GM12878 (cell line): ENCODE measurements at regions not wholly inside any gene's neighbourhood (a gene's known extent, or its start where the extent isn't known, plus 50 kb on each side); places are given as distances from the start of the nearest gene placed in this dataset.

Experiments
- ATAC-seq: fragments of 200-7000 bp; cut with Tn5 transposase; 3 replicates; pipeline ENCODE4 v1.9.1; 2020; ENCODE audit warnings: mild to moderate bottlenecking, moderate library complexity
- BruUV-seq: library from RNA; stranded (reverse); fragments of 400-500 nt; replicated peaks from 2 replicates; lab custom pipeline; 2021; lab: Mats Ljungman, UMichigan
- CTCF ChIA-PET: fragments of 300-600 bp; sonication (Branson Sonifier 250); formaldehyde crosslinking; extraction: SDS; loops from one replicate; lab custom pipeline; 2021; ENCODE audit warnings: inconsistent platforms; lab: Yijun Ruan, JAX
- POLR2A ChIA-PET: fragments of 350-600 bp; formaldehyde crosslinking; extraction: SDS; loops from one replicate; lab custom pipeline; 2021; ENCODE audit warnings: inconsistent platforms; lab: Charles Lee
- RAD21 ChIA-PET: fragments of 300-600 bp; sonication (Branson Sonifier 250); formaldehyde crosslinking; loops from one replicate; lab custom pipeline; 2023; ENCODE audit warnings: antibody characterized with exemption; ENCODE audit not compliant: unreplicated experiment; lab: Charles Lee
- SMC1A ChIA-PET: fragments of 300-600 bp; sonication (Branson Sonifier 250); formaldehyde crosslinking; loops from one replicate; lab custom pipeline; 2023; ENCODE audit not compliant: unreplicated experiment, uncharacterized antibody; lab: Charles Lee
- DNase-seq: peaks from one replicate; pipeline ENCODE4 v3.0.0-alpha.2; 2011; ENCODE audit warnings: low read depth, low spot score
- FAIRE-seq: peaks from 3 replicates; lab custom pipeline; 2011; peaks lifted over from hg19 to GRCh38; lab: Jason Lieb, UNC
- H2AFZ ChIP-seq: 2 replicates; pipeline ENCODE4 v1.6.0; 2011; ENCODE audit warnings: low read depth, low read length, control low read depth; ENCODE audit not compliant: control insufficient read depth
- H3K27ac ChIP-seq: 2 replicates; pipeline ENCODE4 v1.5.1; 2011; ENCODE audit warnings: control low read depth; ENCODE audit not compliant: control insufficient read depth, insufficient read depth
- H3K27me3 ChIP-seq, 2 experiments: replicated peaks in 1 of 2; 2 replicates each; pipeline versions ENCODE4 v1.6.0 to v1.6.1; 2011; ENCODE audit warnings: low read length in 1 of 2; ENCODE audit not compliant: control insufficient read depth in 2 of 2, insufficient read depth in 2 of 2
- H3K36me3 ChIP-seq, 2 experiments: 2 replicates each; pipeline ENCODE4 v1.5.1; 2011; ENCODE audit warnings: low read length in 1 of 2; ENCODE audit not compliant: control insufficient read depth in 2 of 2, insufficient read depth in 2 of 2
- H3K4me1 ChIP-seq: 2 replicates; pipeline ENCODE4 v1.6.1; 2011; ENCODE audit warnings: mild to moderate bottlenecking, low read length, moderate library complexity, mixed read lengths; ENCODE audit not compliant: control insufficient read depth, insufficient read depth
- H3K4me2 ChIP-seq: 2 replicates; pipeline ENCODE4 v1.6.0; 2011; ENCODE audit warnings: control low read depth; ENCODE audit not compliant: control insufficient read depth, insufficient read depth
- H3K4me3 ChIP-seq: fragments of 200-600 bp; sonication (generic); 2 replicates; pipeline ENCODE4 v1.5.1; 2016
- H3K79me2 ChIP-seq: 2 replicates; pipeline ENCODE4 v1.6.0; 2011; ENCODE audit warnings: low read length; ENCODE audit not compliant: control insufficient read depth, insufficient read depth
- H3K9ac ChIP-seq: 2 replicates; pipeline ENCODE4 v1.8.0; 2011; ENCODE audit warnings: low read length, control low read depth, mixed read lengths; ENCODE audit not compliant: control insufficient read depth, insufficient read depth
- H3K9me3 ChIP-seq: replicated peaks from 3 replicates; pipeline ENCODE4 v1.5.1; 2011; ENCODE audit warnings: mild to moderate bottlenecking, low read length; ENCODE audit not compliant: control insufficient read depth, insufficient read depth
- H4K20me1 ChIP-seq: 2 replicates; pipeline ENCODE4 v1.6.0; 2011; ENCODE audit not compliant: control insufficient read depth, insufficient read depth
- BCLAF1 ChIP-seq: fragments of 450-650 bp; IDR thresholded peaks from 2 replicates; pipeline ENCODE4 v1.6.1; 2017; ENCODE audit warnings: antibody characterized with exemption, mild to moderate bottlenecking, moderate library complexity
- CEBPB ChIP-seq, 2 experiments: fragments of 150-350 bp in 1 of 2; IDR thresholded peaks; 2 replicates each; pipeline ENCODE4 v1.6.1; 2012 to 2014; ENCODE audit warnings: low read depth in 2 of 2, low read length in 2 of 2, borderline replicate concordance in 1 of 2, inconsistent platforms in 1 of 2
- CHD2 ChIP-seq: IDR thresholded peaks from 2 replicates; pipeline ENCODE4 v1.6.1; 2011; ENCODE audit warnings: low read depth, low read length, improper control_type of control experiment, borderline replicate concordance
- KDM1A ChIP-seq: fragments of 200-600 bp; sonication (generic); IDR thresholded peaks from 2 replicates; pipeline ENCODE4 v1.6.1; 2016; ENCODE audit warnings: borderline replicate concordance
- NFXL1 ChIP-seq: fragments of 450-650 bp; IDR thresholded peaks from 2 replicates; pipeline ENCODE4 v1.6.1; 2017; ENCODE audit warnings: antibody characterized with exemption, mild to moderate bottlenecking, borderline replicate concordance
- SUZ12 ChIP-seq: fragments of 200-600 bp; sonication (generic); IDR thresholded peaks from one replicate; pipeline ENCODE4 v1.6.1; 2018; ENCODE audit warnings: antibody characterized with exemption, mild to moderate bottlenecking; ENCODE audit not compliant: unreplicated experiment
- WGBS: methylation state at CpG from one replicate; pipeline ENCODE4 v1.1.6; 2016; ENCODE audit warnings: low lambda C conversion rate; ENCODE audit not compliant: insufficient replicate concordance, insufficient coverage; ENCODE audit errors: missing lambda C conversion rate; 5-methylcytosine and 5-hydroxymethylcytosine counted together
- in situ Hi-C: fragments of 300-500 bp; cut with MboI; formaldehyde crosslinking; loops from 9 replicates; pipeline ENCODE4 v1.14.3; 2018; ENCODE audit warnings: mixed read lengths
- intact Hi-C: fragments of 100-400 bp; cut with micrococcal nuclease; formaldehyde crosslinking; loops from one replicate; pipeline ENCODE4 v1.14.2; 2022; ENCODE audit not compliant: unreplicated experiment

- no peak for TF ChIP-seq BCLAF1
- TF ChIP-seq CEBPB (IDR thresholded peaks at IDR 0.05; ENCODE audit: borderline replicate concordance in 1 of 2, low read depth in 2 of 2, low read length in 2 of 2) = no peak
Observed at GRCh38 chr6:109269953-109270517, 112.2 kb downstream of the CD164 start (continued).

GRCh38 chr6:109269057-109269456, 113.2 kb downstream of the CD164 start:
- no peaks in the 10 kb centered on the region for H3K4me1 ChIP-seq
- H4K20me1 ChIP-seq = no peaks in the 10 kb centered on the region
- no peak for DNase-seq
- ATAC-seq = no peak
- no peaks in the 10 kb centered on the region for H3K36me3 ChIP-seq
- H3K27ac ChIP-seq = no peak overlapping the region
- no peak overlapping the region for H3K4me3 ChIP-seq
- WGBS = 53% methylated on average over 7 of the region's 7 CpGs
- SMC1A ChIA-PET = no interaction called here
- no peak overlapping the region for H3K4me2 ChIP-seq
- FAIRE-seq = no peak
- H3K27me3 ChIP-seq = no peaks in the 10 kb centered on the region; a peak in 2 of 4 replicates
- CTCF ChIA-PET = no interaction called here
- POLR2A ChIA-PET = no interaction called here
- peaks cover 2% of the 10 kb centered on the region; the same call in 2 of the 3 replicates for H3K9me3 ChIP-seq
- intact Hi-C loops = no loop called here
- RAD21 ChIA-PET = no interaction called here
- TF ChIP-seq NFXL1 (no peak), CHD2 (no peak), SUZ12 (no peak), KDM1A (no peak)
- TF ChIP-seq, all 136 proteins: peak for 0
- in situ Hi-C loops = no loop called here
- Histone ChIP-seq H2AFZ (no peak overlapping the region), H3K79me2 (no peaks in the 10 kb centered on the region), H3K9ac (no peak overlapping the region)
- no TSS peak for BruUV-seq
